HG03159 (cell line): ENCODE measurements at regions not wholly inside any gene's neighbourhood (a gene's known extent, or its start where the extent isn't known, plus 50 kb on each side); places are given as distances from the start of the nearest gene placed in this dataset.
"Not testable (repeated sequence)": the region's sequence is repeated elsewhere in the genome, so short reads cannot be mapped to it uniquely, and the experiment has no call there.

ENCODE experiments used
- ATAC-seq: cut with Tn5 transposase; IDR thresholded peaks from one replicate; pipeline ENCODE4 v1.9.1; 2021; ENCODE audit warnings: mild to moderate bottlenecking, moderate library complexity; ENCODE audit not compliant: unreplicated experiment

DNA sequence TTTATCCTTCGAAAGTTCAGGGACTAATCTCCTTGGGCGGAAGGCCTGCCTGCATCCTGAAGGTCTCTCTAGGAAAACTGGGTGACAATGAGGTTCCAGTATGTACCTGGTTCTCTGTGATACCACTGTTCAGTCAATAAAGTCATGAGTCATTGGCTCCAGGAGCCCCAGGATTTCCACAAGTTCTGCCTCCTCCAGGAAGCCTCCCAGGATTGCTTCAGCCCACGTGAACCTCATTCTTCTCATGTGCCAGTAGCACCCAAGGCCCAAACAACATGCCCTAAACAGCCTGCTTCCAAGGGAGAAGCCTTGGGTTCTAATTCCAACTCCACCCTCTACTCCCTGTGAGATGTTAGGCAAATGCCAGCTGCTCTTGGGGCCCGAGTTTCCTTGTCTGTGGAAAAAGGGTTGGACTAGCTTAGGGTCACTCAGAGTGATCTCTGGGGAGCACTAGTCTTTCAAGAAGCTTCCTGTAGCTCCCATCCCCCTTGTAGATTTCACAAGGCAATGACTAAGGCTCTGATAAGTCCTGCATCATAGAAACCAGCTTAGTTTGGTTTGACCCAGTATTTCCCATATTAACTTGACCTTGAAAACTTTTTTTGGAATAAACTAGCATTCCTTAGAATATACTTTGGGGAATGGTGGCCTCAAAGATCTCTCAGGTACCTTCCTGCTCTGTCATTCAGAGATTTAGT, 118.3 kb upstream of the ATP2B2 start:
- ATAC-seq = no peak

DNA sequence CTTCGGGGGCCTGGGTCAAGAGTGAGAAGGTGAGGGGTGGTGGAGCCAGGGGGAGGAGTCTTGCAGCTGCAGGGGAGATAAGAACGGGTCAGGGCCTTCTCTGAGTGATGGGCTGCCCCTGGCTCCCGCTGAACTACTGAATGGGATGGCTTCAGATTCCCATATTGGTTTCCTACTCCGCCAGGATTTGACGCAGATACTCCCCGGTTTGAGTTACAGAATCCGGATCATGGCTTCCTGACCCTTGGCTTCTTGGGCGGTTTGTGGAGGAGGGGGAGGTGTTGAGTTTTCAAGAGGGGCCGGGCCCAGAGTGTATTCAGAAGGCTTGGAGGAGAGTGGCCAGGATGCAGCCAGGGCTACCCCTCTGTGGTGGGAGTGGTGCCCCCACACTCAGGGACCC, 119.9 kb upstream of the ATP2B2 start:
- ATAC-seq = no peak

DNA sequence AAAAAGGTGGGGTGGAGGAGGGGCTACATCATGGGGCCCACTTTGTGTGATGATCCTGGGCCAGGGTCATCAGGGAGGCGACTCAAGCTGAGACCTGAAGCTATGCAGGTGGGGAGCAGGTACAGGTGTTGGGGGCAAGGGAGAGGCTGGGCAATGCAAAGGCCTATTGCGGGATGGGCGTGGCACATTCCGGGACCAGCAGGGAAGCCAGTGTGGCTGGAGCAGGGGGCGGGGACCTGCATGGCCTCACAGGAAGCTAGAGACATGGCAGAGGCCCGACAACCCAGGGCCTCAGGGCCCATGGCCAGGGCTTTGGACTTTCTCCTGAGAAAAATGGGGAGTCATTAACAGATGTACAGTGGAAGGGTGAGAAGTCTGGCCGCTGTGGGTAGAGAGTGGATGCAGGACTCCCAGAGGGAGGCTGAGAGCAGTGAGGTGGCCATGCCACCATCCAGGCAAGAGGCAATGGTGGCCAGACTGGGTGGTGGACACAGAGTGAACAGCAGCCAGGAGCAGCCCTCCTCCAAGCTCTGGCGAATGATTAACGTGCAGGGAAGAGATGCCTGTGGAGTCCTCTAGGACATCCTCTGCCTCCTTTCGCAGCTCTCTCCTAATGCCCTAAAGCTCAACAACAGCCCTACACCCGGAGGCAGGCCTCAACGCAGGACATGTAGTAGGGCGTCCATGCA, 122.6 kb upstream of the ATP2B2 start:
- ATAC-seq = no peak

DNA sequence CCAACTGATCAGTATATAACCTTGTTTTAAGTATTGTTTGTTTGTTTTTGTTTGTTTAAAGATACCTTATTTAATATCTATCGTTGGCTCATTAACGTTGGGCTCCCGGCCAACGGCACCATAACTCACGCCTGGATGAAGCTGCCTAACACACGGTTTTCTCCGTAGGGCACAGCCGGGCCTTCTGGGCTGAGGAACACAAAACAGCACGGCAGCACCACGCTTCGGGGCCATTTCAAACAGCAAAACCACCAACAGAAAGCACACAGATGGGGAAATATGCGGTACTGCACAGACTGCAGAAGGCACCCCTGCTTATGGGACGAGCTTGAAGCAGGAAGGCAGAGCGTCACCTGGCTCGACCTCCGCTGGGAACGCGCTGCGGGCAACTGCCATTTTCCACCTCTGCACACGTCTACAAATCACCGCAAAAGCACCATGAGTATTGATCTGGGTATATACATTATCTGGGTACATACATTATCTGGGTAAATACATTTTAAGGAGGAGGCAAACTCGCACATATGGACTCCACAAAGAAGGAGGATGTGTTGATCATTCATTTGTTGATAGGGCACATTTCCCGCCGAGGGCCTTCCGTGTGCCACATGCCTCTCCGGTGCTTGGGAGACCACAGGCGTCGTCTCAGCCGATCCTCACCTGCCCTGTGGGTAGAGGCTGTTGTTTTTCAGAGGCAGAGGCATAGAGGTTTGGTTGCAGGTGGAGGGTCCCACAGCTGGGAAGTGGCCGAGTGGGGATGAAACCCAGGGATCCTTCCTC, 123.7 kb upstream of the ATP2B2 start:
- ATAC-seq = no peak

DNA sequence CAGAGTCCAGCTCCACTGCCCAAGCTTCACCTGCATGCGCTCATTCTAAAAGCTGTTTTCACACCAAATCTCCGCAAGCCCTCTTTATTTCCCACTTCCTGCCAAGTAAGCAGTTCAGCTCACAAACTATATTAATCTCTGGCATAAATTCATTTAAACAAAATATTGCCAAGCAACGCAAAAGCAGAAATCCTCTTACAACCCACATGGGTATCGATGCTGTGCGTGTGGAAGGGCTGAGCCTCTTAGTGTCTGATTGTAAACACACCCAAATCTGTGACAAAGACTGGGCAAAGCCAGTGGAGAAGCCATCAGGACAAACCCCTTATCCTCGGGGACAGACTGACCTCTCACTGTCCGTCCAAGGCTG, 124.3 kb upstream of the ATP2B2 start:
- no peak for ATAC-seq

DNA sequence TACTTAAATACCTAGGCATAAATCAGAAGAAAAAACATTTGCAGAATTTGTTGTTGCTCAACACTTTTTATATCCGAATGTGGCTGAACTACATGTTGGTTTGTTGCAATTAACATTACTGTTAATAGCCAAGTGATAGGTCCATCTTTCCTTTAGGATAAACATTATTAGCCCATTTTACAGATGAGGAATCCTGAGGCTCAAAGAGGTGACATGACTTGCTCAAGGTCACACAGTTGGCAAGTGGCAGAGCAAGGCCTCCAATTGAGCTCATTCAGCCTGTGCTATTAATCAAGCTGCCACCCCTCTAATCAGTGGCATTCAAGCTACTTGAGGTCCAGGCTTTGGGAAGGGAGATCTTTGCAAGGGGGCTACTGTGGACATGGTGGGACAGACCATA, 125.8 kb upstream of the ATP2B2 start:
- no peak for ATAC-seq

DNA sequence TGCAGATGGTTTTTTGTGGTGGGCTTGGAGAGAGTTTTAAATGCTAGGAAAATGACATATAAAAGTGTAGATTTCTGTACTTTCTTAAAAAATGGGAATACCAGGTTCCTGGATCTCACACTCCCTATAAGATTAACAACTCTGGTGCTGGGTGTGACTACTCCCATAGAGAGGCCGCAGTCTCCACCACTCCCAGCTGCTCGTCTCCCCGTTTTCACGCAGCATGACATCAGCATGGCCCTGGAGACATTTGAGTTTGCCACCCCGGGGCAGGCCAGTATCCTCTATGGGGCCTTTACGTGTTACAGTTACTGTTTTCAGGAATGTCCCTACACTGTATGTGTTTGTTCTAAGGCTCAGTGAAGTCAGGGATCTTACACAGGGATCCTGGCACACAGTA, 126.7 kb upstream of the ATP2B2 start:
- no peak for ATAC-seq

DNA sequence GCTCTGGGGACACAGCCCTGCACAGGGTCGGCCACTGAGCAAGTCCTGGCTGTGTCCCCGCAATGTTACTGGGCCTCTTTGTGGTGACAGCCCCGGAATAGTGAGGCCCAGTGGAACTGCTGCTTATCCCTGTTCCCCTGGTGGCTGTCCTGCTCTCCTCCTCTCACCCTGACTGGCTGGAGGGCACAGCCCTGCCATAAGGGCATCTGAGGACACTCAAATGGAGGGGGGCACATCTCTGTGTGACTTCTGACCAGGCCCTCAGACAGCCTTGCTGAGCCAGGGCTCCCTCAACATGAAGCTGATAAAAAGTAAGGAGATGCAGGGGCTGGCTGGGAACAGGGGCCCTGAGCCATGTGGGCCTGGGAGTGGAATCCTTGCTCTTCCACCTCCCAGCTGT, 127.4 kb upstream of the ATP2B2 start:
- ATAC-seq = no peak

DNA sequence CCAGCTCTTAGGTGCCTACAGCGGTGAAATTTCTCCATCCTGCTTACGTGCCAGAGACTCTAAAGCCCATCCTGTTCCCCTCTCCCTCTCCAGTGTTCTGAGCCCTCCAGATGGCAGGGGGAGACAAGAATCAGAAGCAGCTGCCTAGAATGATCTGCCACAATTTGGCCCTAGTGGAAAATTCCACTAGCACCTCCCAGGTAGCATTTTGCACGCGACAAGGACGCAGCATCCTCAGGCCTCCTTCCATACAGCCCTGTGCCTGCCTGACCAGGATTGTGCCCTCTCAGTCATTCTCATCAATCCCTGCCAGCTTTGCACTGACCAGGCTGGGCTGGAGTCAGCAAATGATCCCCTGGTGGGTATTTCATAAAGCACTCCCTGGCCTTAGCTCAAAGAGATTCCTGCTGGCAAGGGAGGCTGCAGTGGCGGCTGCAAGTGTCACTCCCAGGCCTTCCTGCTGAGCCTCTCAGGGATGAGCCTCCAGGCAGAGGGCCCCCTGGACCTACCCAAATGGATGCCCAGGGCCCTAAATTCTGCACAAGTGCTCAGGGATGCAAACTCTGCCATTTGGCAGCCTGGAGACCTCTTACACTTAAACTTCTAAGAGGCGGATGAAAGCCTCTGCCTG, 130.2 kb upstream of the ATP2B2 start:
- no peak for ATAC-seq

DNA sequence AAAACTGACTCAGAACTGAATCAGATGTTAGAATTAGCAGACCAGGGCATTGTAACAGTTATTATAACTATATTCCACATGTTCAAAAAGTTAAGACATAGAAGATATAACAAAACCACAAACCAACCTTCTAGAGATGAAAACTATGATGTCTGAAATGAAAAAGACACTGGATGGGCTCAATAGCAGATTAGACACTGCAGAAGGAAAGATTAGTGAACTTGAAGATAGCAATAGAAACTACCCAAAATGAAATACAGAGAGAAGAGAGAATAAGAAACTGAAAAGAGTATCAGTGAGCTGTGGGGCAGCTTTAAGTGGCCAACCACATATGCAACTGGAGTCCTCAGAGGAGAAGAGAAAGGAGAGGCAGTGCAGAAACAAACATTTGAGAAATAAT, 132.0 kb upstream of the ATP2B2 start:
- no peak for ATAC-seq

DNA sequence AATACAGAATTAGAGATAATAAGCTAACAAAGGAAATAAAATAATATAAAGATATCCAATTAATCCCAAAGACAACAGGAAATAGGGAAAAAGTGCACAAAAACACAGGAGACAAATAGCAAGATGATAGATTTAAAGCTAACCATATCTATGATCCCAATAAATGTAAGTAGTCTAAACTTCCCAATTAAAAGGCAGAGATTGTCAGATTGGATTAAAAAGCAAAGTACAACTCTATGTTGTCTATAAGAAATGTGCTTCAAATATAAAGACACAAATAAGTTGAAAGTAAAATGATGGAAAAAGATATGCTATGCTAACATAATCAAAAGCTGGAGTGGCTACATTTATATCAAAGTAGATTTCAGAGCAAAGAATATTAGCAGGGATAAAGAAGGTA, 133.1 kb upstream of the ATP2B2 start:
- no peak for ATAC-seq

DNA sequence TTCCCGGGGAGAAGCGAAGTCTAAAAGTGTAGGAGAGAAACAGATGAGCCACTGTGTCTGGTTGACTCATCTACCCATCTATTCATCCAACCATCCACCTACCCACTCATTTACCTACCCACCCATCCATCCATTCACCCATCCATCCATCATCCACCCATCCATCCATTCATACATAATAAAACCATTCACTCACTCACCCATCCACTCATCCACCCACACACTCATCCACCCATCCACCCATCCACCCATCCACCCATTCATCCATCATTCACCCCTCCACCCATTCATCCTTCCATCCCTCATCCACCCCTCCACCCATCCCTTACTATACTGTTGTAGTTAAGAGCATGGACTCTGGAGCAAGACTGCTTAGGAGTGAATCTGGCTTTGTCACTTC, 136.4 kb upstream of the ATP2B2 start:
- no peak for ATAC-seq

DNA sequence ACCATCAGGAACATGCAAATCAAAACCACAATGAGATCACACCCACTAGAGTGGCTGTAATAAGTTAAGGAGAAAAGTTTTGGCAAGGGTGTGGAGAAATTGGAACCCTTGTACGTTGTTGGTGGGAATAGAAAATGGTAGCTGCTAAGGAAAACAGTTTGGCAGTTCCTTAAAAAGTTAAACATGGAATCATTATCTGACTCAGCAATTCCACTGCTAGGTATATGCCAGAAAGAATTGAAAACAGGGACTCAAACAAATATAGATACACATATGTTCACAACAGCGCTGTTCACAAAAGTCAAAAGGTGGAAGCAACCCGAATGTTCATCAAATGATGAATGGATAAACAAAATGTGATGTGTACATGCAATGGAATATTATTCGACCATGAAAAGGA, 138.8 kb upstream of the ATP2B2 start:
- no peak for ATAC-seq

DNA sequence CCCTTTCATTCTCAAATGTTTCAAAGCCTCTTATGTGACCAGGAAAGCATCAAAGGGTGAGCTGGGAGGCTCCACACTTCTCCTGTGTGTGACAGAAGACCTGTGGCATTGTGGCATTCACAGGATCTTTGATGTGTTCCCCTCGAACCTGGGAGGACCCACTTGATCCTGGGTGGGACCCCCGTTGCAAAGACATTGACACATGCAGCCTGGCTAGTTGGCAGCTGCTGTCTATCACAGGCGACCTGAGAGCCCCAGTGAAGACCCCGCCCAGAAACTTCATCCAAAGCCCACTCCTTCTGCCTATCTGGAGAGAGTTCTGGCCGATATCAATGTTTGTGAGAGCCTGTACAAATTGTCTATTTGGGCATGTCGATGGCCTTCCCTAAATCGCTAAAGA, 140.4 kb upstream of the ATP2B2 start:
- ATAC-seq = no peak

DNA sequence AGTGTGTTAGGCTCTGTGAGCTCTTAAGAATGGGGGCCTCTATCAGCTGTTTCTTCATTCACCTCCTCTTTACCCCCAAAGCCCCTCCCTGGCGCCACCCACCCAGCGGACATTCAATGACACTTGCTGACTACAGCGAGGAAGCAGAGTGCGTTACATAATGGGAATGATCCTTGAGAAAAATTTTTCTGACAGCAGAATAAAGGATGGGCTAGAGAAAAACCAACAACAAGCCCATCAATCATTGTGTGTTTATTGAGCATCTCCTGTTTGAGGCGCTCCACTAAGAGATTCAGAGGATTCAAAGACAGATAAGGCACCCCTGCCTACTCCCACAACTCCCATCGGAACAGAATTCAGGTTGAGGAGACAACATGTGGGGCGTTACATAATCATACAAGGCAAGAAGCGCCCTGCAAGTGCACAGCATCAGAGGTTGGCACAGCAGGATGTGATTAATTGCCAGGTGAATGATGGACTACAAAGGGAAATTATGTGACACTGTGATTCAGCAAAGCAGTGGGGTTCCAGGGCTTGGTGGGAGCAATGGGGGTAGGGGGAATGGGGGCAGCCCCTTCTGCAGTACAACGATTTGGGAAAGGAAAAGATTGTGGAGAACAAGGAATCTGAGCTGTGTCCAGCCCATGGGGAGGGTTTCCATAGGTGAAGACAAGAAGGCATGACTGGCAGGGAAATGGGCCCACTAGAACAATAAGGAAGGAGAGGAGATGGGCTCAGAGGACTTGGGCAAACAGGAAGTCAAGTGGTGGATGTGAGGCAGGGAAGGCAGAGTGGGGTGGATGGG, 141.3 kb upstream of the ATP2B2 start:
- no peak for ATAC-seq

DNA sequence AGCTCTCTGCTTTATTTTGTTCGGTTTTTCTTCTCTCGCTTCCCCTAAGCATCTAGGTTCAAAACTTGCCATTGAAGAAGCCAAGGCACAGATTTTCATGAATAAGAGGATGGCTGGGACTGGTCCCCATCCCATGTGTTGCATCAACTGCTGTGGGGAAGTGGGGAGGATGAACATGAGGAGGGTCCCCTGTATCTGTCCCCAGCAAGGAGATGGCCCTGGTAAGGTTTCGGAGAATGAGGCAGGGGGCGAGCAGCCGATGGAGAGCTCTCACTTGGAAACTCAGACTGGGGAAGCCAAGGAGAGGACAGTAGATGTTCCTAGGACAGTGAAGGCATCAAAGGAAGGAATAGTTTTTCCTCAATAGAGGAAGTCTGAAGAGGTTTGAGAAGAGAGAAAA, 142.0 kb upstream of the ATP2B2 start:
- ATAC-seq = no peak

DNA sequence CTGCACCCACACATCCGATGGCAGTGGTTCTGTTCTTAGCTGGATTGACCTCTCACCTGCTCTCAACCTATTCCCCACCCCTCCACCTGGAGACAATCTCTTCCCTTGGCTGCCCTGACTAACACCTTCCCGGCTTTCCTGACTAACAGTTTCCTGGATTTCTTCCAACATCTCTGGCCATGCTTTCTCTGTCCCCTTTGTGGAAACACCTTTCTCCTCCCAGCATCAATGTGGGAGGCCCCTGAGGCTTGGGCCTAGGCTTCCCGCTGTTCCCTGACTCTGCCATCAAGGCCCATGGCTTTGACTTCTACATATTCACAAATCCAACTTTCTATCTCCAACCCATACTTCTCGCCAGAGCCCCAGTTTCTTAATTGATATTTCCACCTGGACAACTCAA, 142.8 kb upstream of the ATP2B2 start:
- no peak for ATAC-seq

DNA sequence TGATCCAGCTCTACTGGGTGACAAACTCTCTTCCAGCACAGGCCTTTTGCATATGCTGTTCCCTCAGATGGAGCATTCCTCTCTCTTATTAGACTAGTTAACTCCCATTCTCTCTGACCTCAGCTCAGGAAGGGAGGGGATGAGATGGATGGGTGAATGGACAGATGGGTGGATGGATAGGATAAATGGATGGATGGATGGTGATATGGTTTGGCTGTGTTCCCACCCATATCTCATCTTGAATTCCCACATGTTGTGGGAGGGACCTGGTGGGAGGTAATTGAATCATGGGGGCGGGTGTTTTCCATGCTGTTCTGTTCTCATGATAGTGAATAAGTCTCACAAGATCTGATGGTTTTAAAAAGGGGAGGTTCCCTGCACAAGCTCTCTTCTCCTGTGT, 144.1 kb upstream of the ATP2B2 start:
- ATAC-seq = not testable (repeated sequence)

DNA sequence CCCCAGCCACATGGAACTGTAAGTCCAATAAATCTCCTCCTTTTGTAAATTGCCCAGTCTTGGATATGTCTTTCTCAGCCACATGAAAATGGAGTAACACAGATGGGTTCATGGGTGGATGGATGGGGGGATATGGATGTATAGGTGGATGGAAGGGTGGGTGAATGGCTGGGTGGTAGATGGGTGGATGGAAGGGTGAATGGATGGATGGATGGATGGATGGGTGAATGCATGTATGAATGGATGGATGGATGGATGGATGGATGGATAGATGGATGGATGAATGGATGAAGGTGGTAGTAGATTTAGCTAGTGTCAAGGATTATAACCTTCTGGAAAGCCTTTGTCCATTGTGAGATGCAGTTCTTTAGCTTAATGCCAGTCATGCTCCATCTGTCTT, 146.1 kb upstream of the ATP2B2 start:
- no peak for ATAC-seq

DNA sequence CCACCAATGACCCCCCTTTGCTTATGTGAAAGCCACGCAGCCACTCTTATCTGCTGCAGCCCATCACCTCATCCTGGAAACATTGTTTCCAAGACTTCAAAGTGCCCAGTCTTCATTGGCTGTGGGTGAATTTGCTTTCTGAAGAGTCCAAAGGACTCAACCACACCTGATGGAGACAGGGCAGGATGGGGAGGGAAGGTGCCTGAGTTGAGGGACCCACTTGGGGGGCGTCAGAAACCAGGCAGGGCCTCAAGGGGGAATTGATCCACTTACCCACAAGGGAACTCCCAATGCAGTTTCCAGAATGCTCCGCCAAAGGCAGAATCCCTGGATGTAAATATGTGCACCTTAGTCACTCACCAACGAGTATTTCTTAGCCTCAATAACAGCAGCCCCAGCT, 147.9 kb upstream of the ATP2B2 start:
- no peak for ATAC-seq
